ENCODE measurements at regions not wholly inside any gene's neighbourhood (a gene's known extent, or its start where the extent isn't known, plus 50 kb on each side); places are given as distances from the start of the nearest gene placed in this dataset.

GRCh38 chr18:59954755-59955156, 55.0 kb downstream of the PMAIP1 start:
- no peak for DNase-seq

GRCh38 chr18:59954241-59954640, 54.4 kb downstream of the PMAIP1 start:
- DNase-seq: no peak
